Fibroblast of skin of scalp (primary cell): ENCODE measurements at regions not wholly inside any gene's neighbourhood (a gene's known extent, or its start where the extent isn't known, plus 50 kb on each side); places are given as distances from the start of the nearest gene placed in this dataset.
A peak's percentile ranks its signal among the peaks of the same experiment; 100 is the strongest.

Experiments
- DNase-seq: peaks from one replicate; pipeline ENCODE4 v3.0.0-alpha.2; 2013

DNA sequence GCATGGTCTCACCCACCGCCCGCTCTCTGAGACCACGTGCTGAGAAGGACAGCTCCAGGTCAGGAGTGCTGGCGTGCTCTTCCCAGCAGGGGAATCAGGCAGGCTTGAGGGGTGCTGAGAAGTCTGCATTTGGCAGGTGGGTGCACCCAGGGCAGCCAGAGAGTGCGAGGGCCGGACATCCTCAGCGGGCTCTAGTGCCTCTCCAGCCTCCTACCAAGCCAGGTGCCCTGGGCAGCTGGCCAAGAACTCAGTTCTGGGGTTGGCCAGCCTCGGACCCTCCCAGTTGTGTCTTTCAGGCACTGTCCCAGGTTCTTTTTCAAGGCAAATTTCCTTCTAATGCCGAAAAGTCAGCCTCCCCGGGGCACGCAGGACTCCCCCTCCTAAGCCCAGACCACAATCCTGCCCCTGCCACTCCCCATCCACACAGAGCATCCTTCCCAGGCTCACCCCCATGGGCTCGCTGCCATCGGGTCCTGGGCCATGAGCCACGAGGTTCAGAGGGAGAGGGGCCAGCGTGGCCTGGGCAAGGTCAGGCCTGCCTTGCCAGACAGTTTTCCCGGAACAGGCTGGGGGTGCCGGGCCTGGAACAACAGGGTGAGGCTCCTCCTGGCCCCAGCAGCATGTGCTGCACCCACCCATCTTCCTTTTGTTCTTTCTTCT is 52.2 kb upstream of the GPC1 start:
- DNase-seq, result no peak

GRCh38 chr2:240383871-240384700 is 51.4 kb upstream of the GPC1 start:
- no peak for DNase-seq

GRCh38 chr2:240384711-240385450 is 50.6 kb upstream of the GPC1 start:
- peak; percentile 23 for DNase-seq

DNA sequence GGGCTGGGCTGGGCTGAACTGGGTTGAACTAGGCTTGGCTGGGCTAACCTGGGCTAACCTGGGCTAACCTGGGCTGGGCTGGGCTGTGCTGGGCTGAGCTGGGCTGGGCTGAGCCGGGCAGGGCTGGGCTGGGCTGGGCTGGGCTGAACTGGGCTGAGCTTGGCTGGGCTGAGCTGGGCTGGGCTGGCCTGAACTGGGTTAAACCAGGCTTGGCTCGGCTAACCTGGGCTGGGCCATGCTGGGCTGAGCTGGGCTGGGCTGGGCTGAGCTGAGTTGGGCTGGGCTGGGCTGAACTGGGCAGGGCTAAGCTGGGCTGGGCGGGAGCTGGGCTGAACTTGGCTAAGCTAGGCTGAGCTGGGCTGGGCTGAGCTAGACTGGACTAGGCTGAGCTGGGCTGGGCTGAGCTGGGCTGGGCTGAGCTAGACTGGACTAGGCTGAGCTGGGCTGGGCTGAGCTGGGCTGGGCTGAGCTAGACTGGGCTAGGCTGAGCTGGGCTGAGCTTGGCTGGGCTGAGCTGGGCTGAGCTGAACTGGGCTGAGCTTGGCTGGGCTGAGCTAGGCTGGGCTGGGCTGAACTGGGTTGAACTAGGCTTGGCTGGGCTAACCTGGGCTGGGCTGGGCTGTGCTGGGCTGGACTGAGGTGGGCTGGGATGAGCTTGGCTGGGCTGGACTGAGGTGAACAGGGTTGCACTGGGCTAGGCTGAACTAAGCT is 49.9 kb upstream of the GPC1 start:
- DNase-seq, result peak; percentile 54
